GM21515 (cell line): ENCODE measurements at regions not wholly inside any gene's neighbourhood (a gene's known extent, or its start where the extent isn't known, plus 50 kb on each side); places are given as distances from the start of the nearest gene placed in this dataset.

Source experiments
- ATAC-seq: cut with Tn5 transposase; IDR thresholded peaks from one replicate; pipeline ENCODE4 v1.9.1; 2021; ENCODE audit not compliant: unreplicated experiment

DNA sequence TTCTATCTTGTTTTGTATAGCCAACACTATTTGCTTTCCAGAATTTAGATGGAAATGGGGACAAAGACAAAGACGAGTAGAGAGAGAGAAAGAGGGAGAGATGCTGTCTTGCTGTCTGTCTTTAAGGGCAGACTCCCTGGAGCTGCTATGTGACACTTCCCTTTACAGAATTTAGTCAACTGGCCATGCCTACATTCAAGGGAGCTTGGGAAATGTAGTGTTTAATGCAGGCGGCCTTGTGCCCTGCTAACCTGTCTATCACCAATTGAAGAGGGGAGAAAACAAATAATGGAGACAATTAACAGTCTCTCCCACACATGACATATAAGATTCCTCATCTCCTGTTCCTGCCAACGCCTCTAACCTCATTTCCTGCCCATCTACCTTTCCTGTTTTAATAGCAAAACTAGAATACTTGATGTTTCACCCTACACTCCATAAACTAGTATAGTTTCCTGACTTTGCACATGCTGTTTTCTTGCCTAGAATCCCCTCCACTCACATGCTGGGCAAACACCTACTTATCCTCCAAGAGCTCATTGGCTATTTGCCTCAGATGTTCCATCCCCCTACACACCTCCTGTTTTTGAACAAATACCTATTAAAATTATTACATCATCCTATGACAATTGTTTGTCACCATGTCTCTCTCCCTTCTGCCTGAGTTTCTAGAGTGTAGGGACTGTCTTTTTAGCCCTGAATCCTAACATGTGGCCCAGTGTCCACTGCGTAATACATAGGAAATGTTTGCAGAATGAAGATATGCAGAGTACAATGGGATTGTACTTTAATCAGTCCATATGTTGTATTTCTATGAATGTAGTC, 117.2 kb downstream of the SLC25A24 start:
- no peak for ATAC-seq

- ATAC-seq, result no peak
These were observed 117.0 kb upstream of the VAV3 start for GRCh38 chr1:108082001-108082400.

GRCh38 chr1:108080448-108080847, 115.5 kb upstream of the VAV3 start:
- ATAC-seq, result no peak

GRCh38 chr1:108079440-108080025, 114.6 kb upstream of the VAV3 start:
- ATAC-seq, result no peak

DNA sequence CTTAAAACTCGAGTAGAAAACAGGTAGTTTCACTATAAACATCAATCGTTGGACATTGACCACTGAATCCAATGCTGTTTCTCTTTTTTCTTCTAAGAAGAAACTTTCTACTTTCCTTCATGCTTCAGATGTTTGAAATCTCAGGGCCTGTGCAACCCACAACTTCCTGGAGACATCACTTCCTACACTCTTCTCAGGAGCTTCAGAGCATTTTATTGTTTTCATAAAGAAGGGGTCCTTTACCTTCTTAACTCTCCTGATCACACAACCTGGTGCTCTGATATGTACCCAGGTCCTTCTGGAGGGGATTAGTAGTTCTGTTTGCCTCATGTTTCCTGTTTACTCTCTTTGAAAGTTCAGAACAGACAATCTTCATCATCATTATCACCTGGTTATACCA, 113.0 kb upstream of the VAV3 start:
- ATAC-seq, result no peak

- peak; percentile 75 for ATAC-seq
These were observed 110.1 kb upstream of the VAV3 start for GRCh38 chr1:108075055-108075454.

- no peak for ATAC-seq
These were observed 107.8 kb upstream of the VAV3 start for GRCh38 chr1:108072776-108073175.

DNA sequence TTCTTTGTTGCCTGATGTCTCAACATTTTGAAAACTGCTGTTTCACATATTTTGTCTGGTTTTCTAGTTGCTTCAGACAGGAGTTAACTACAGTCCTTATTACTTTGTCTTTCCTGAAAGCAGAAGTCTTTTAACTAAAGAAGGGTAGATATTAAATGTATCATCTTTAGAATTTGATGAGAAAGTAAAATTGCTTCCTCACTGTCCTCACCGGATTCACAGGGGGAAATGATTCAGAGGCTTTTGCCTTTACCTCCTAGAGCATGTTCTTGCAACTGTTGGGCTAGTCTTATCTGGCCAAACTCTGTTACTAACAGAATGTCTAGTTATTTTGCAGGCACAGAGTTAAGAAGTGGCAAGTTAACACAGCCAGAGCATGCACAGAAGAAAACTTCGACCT, 107.2 kb upstream of the VAV3 start:
- ATAC-seq, result no peak

DNA sequence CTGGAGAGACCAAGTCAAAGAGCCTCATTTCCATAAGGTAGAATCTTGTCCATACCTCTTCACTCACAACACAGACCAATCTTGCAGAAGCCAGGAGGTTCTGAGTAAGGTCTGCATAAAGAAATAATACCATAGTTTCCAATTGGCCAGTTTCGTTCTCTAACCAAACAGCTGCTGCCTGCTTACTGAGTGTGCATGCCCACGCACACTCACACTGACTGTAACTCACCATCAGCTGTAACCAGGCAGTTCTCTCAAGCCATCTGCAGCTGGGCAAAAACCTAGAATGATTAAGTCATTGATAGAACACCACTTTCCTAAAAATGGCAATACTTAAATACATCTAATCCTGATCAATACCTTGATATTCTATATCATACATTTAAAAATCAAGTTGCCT, 106.6 kb upstream of the VAV3 start:
- ATAC-seq, result no peak

DNA sequence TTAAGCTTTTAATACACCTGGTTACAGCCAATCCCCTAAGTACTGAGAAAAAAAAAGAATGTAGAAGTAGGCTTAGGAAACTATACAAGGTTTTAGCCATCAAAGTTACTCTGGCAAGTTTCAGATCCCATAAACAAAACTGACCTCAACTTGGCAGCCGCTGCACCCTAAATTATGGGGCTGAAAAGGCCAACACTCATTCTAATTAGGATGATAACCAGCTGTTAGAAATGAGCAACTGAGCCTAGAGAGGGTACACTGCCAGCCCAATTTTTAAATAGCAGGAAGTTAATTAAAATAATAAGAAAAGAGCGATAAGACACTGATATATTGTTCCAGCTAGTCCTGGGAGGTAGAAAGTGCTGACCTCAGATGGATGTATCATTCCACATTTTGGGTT, 105.7 kb upstream of the VAV3 start:
- ATAC-seq, result no peak

DNA sequence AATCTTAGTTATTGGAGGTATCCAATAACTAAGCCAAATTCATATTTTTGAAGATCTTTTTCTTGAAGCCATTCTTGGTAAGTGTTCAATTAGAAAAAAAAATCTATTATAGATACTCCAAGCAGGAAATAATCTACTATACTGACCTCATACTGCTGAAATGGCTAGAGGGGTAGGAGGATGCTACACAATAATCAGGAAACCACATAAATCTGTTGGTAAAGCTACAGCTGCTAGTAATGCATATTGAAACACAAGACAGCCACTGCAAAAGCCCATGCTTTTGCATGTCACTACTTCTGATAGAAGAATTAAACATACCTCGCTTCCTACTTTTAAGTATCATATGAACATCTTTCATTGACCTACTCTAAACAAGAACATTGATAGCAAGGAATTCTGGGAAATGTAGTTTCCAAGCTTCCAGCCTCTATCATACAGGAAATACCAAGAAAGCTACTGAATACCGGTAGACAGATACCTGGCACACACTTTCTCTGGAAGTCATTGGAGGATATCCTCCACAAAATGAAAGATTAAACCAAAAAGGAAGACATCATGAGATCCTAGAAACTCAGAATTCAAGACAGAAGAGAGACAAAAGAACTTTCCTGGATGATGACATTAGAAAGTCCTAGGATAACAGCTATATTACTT, 103.0 kb upstream of the VAV3 start:
- no peak for ATAC-seq

DNA sequence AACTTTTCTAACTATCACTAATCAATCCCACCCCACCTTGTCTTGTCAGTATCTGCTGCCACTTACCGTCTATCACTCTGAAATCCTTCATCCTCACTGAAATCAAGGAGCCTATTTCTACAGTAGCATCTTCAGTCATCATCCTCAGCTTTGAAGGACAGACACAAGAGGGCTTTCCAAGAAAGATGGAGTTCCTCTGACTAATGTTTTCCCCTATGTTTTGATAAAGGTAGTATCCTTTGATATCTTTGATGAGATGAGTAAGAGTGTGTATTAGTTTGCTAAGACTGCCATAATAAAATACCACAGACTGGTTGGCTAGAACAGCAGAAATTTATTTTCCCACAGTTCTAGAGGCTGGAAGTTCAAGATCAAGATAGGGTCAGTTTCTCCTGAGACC, 101.8 kb upstream of the VAV3 start:
- no peak for ATAC-seq

GRCh38 chr1:108064255-108064654, 99.3 kb upstream of the VAV3 start:
- ATAC-seq, result no peak

DNA sequence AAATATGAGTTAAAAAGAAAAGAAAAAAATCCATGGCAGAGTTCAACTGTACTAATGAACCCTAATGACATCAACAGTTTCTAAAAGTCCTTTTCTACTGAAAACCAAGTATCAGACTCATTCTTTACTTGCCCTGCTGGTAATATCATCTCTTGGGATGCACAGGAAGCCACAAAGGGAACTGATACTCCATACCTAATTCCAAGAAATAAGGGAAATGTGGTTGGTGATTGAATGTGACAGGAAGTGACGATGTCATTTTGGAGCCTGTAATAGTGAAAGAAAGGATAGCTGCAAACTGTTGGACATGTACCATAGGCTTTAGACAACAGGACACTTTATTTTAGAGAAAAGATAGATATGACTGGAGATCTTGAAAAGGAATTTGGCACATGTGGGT, 98.7 kb upstream of the VAV3 start:
- no peak for ATAC-seq

DNA sequence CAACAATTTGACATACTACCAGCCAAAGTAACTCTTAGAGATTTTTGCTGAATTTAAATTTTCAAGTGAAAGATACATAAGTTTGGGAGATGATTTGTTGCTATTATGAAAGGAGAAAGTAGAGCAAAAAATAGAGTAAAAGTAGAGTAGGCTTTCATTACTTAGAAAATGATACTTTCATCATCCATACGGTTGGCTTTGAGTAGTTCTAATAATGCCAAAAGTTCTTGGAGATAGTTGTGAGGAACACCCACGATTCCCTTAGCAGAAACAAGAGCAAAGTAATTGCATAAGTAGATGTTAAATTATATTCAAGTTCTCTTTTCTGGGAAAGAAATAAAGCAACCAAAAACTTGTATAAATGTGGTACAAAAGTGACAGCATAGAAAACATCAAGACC, 95.0 kb upstream of the VAV3 start:
- ATAC-seq, result no peak

DNA sequence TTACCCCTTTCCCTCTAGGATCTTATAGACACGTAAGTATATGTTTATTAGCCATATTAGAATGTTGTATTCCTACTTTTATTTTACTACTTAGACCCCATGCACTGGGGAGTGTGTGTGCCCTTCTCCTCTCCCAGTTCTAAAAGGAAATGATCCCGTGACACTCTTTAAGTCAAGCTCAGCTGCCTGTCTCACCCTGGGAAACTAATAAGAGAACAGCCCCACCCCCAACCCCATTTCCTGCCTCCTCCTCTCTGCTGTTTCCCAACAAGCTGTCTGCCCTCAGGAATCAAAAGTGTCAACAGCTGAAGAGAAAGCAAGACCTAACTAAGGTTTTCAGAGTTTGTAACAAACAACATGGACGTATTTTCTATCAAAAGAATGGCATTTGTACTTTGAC, 92.6 kb upstream of the VAV3 start:
- ATAC-seq, result no peak

DNA sequence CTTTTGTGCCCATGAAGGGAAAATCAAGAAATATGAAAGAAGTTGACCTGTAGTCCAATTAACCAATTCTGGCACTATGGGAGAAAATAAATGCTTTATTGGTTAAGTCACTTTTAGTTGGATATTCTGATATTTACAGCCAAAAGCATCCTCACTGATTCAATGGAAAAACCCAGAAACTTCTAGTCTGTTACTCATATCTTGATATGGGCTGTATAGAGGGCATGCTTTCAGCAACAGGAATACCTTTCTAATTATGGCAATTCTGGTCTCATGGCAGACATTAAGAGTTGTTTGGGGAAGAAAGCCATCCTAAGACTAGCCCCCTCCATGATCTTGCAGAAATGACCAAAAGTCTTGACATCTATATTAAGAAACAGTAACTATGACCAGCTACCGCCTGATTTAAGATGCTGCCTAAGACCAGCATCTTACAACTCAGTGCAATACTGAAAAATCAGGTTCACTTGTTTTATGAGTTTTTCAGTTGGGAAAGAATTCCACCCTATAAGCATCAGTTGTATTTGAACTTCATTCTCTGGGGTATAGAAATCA, 91.5 kb upstream of the VAV3 start:
- ATAC-seq, result no peak

- no peak for ATAC-seq
These were observed 90.4 kb upstream of the VAV3 start for GRCh38 chr1:108055387-108055786.

- ATAC-seq, result no peak
These were observed 89.4 kb upstream of the VAV3 start for GRCh38 chr1:108054396-108054795.

GRCh38 chr1:108053270-108054013, 88.5 kb upstream of the VAV3 start:
- ATAC-seq, result no peak

DNA sequence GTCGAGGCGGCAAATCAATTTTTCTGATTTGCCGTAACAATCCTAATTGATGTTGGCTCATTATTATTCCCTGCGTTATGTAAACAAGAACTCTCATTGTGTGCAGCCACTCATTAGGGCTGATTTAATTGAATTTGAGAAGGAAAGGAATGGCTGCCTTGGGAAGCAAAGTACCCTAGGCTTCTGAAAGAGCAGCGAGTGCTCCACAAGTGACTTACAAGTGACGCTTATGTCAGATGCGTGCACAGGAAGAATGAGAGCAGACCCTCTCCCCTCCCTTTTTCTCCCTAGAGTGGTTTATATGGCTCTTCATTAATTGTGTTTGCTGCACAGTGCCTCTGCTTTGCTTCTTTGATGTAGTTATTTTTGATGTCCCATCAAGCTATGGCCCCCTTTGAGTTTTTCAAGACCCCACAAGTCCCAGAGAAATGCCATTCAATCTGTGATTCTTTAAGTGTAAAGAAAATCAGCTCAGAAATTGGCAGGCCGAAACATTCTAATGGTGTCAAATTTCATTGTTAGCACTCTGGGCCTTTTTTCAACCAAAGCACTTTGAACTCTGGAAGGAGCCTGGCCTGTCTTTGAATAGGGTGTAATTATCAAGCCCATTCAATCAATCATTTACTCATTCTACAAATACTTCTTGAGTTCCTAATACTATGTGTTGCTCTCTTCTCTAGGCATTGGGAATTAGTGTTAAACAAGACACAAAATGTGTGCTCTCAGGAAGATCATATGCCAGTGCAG, 86.8 kb upstream of the VAV3 start:
- ATAC-seq, result no peak
